Ammon's horn (tissue), 1 donor: ENCODE measurements at regions not wholly inside any gene's neighbourhood (a gene's known extent, or its start where the extent isn't known, plus 50 kb on each side); places are given as distances from the start of the nearest gene placed in this dataset.
"Not testable (repeated sequence)": the region's sequence is repeated elsewhere in the genome, so short reads cannot be mapped to it uniquely, and the experiment has no call there.

Experiments used
- DNase-seq: peaks from one replicate; pipeline ENCODE4 v3.0.0-alpha.2; 2016; ENCODE audit warnings: low spot score

DNA sequence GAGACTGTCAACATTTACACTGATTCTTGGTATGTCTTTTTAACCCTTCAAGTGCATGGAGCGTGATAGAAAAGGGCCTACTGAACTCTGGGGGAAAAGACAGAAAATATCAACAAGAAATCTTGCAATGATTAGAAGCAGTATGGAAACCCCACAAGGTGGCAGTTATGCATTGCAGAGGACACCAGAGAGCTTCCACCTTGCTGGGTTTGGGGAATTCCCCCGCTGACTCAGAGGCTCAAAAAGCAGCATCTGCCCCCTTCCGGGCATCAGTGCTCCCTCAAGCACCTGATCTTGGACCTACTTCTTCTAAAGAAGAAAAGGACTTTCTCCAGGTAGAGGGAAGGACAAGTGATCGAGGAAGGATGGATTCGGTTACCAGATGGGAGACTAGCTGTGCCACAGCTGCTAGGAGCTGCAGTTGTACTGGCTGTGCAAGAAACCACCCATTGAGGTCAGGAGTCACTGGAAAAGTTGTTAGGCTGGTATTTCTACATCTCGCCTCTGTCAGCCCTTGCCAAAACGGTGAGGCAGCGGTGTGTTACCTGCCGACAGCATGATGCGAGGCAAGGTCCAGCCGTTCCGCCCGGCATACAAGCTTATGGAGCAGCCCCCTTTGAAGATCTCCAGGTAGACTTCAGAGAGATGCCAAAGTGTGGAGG lies 102.8 kb upstream of the OSBPL11 start:
- not testable (repeated sequence) for DNase-seq

DNA sequence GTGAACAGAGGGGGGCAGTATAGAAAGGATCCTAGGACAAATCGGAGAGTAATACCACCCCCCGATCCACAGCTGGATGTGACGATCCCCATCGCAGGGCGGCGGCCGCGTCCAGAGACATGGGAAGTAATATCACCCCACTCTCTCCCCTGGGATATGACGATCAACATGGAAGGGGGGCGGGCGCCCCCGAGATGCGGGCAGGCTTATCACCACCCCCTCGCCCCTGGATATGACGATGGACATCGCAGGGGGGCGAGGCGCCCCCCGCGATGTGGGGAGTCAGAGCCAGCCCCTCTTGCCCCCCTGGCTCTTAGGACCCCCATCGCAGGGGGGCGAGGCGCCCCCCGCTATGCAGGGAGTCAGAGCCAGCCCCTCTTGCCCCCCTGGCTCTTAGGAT lies 120.4 kb upstream of the OSBPL11 start:
- no peak for DNase-seq

DNA sequence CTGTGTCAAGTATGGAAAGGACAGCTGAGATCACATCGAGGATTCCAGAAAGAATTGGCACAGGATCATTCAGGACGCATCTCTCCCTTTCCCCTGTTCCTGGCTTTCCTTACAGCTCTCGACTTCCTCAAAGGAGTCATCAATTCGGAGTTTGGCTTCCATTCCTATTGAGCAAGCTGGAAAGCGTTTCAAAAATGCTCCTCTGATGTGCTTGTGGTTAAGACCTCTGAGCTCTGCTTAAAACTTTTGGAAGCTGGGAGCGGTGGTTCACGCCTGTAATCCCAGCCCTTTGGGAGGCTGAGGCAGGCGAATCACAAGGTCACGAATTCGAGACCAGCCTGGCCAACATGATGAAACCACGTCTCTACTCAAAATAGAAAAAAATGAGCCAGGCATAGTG lies 136.9 kb upstream of the OSBPL11 start:
- not testable (repeated sequence) for DNase-seq

DNA sequence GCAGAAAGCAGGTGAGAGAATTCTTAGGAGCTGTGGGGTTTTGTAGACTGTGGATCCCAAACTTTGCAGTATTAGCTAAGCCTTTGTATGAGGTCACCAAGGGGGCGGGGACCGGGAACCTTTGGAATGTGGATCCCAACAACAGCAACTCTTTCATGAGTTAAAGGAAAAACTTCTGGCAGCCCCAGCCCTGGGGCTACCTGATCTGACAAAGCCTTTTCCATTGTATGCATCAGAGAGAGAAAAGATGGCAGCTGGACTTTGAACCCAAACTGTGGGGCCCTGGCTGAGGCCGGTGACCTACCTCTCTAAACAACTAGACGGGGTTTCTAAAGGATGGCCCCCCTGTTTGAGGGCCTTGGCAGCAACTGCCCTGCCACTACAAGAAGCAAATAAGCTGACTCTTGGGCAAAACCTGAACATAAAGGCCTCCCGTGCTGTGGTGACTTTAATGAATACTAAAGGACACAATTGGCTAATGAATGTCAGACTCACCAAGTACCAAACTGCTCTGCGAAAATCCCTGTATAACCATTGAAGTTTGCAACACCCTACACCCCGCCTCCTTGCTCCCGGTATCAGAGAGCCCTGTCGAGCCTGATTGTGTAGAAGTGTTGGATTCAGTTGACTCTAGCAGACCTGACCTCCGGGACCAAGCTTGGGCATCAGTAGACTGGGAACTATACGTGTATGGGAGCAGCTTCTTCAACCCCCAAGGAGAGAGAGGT lies 146.9 kb upstream of the OSBPL11 start:
- DNase-seq = not testable (repeated sequence)

DNA sequence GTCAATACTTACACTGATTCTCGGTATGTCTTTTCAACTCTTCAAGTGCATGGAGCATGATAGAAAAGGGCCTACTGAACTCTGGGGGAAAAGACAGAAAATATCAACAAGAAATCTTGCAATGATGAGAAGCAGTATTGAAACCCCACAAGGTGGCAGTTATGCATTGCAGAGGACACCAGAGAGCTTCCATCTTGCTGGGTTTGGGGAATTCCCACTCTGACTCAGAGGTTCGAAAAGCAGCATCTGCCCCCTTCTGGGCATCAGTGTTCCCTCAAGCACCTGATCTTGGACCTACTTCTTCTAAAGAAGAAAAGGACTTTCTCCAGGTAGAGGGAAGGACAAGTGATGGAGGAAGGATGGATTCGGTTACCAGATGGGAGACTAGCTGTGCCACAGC lies 147.5 kb upstream of the OSBPL11 start:
- peak; percentile 24 for DNase-seq

DNA sequence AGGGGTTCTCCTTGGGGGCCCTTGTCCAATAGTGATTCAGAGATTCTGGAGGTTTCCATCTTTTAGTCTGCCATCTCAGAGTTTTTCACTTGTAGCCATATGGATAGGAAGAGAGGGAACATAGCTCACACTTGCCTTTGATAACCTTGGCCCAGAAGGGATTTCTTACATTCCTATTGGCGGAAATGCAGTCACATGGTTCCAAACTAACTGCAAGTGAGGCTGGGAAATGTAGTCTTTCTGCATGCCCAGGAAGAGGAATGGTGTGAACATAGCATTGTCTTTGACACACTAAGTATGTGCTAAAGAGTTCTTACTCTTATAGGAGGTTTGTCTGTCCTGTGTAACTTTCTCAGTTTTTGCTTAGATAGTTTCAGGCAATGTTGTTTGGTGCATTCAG lies 161.8 kb upstream of the OSBPL11 start:
- not testable (repeated sequence) for DNase-seq

DNA sequence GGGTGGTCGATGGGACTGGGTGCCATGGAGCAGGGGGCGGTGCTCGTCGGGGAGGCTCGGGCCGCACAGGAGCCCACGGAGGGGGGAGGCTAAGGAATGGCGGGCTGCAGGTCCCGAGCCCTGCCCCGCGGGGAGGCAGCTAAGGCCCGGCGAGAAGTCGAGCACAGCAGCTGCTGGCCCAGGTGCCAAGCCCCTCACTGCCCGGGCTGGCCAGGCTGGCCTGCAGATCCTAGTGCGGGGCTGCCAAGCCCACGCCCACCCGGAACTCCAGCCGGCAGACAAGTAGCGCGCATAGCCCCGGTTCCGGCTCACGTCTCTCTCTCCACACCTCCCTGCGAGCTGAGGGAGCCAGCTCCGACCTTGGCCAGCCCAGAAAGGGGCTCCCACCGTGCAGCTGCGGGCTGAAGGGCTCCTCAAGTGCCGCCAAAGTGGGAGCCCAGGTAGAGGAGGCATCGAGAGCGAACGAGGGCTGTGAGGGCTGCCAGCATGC lies 163.4 kb upstream of the OSBPL11 start:
- DNase-seq = not testable (repeated sequence)

DNA sequence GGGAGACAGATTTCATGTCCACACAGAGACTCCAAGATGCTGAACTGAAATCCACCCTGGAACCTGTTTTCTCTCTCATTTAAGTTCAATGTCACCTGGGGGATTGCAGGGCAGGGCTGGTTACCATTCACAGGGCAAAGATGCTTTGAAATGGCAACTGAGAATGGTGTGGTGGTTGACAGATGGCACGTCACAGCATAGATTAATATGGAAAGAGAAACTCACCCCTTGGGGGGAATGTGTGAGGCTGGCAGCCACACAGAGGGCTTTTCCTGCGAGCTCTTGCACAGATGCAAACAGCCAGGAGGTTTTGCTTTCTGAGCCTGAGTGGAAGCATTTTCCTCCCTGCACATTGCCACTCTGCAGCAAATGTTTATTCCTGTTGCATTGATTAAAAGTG lies 167.3 kb upstream of the OSBPL11 start:
- DNase-seq = not testable (repeated sequence)

DNA sequence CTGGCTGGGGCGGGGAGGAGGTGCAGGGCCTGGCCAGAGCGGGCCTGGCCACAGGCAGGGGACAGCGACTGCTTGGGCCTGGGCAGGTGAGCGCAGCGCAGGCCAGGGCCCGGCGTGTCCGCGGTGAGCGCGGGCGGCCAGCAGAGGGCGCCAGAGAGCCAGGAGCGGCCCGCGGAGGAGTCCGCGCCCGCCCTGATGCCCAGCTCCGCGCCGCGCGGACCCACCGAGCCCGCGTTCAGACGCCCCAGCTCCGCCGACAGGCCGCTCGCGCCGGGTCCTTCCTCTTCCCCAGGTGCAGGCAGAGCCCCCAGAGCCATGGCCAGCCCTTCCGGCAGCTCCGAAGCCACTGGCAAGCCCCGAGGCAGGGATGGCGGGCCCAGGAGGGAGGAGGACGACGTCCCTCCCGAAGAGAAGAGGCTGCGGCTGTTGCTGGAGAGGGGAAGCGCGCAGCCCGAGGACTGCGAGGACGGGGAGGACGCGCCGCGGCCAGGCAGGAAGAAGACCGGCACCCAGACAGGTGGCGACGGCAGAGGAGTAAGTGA lies 171.1 kb upstream of the OSBPL11 start:
- peak; percentile 41 for DNase-seq

DNA sequence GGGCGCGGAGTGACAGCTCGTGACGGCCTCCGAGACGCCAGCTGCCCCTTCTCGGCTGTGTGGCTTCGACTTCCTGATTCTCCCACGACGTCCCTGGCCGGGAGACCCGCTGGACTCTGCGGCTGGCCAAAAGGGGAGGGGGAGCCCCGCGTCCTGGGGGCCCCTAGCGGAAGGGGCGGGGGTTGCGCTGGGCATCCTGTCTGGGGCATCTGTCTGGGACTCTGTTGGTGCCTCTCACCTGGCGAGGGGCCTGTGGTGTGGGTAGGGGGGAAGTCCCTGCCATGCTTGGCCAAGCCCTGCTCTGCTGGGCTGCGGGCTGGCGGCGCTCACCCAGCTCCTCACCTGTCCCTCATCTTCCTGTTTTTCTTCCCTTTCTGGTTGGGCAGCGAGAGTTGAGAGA lies 171.6 kb upstream of the OSBPL11 start:
- not testable (repeated sequence) for DNase-seq

DNA sequence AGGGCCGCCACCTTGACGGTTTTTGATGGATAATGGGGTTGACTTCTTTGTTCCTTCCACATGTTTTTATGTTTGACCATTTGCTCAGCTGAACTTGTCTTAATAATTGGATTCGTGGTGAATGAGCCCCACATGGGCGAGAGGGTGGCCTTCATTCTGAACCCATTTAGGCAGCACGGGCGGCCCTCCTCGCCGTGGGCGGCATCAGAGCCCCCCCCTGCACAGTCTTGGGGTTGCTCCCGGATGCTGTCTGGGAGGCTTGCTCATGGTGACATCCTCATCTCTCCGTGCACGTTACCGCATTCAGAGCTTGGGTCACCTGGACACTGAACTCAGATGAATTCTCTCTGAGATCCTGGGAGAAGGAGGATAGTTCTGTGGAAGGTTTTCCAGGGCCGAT lies 172.3 kb upstream of the OSBPL11 start:
- no peak for DNase-seq

DNA sequence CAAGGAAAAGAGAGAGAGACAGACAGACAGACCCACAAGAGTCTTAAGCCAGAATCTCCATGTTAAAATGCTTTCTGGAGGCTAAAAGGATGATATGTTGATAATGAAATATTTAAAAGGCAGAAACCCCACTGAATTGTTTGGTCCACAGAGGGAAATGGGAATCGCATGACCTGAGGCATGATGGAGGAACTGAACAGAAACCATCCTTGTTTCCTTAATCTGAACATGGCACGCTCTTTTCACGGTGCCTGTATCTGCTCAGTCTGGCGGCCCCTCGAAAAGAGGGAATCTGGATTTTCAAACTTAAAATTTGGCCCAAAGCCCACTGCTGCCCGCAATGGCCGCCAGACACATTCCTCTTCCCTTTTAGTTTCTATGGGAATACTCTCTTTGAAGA lies 173.5 kb upstream of the OSBPL11 start:
- DNase-seq = not testable (repeated sequence)

DNA sequence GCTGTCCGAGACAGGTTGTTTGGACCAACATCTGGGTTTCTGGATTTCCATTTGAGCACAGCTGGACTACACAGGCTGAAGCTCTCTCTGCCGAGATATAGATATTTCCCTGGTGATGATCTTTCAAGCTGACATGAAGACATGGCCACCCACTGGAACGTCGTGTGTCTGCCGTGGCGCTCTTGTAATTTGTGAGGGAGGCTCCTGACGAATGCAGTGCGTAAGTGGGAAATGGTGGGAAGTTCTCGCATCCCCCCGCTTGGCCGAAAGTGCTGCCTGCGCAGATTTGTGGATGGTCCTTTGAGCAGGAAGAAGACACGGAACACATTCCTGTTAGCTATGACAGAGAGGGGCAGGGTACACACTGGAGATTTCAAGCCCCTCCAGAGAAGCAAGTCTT lies 176.2 kb upstream of the OSBPL11 start:
- not testable (repeated sequence) for DNase-seq

DNA sequence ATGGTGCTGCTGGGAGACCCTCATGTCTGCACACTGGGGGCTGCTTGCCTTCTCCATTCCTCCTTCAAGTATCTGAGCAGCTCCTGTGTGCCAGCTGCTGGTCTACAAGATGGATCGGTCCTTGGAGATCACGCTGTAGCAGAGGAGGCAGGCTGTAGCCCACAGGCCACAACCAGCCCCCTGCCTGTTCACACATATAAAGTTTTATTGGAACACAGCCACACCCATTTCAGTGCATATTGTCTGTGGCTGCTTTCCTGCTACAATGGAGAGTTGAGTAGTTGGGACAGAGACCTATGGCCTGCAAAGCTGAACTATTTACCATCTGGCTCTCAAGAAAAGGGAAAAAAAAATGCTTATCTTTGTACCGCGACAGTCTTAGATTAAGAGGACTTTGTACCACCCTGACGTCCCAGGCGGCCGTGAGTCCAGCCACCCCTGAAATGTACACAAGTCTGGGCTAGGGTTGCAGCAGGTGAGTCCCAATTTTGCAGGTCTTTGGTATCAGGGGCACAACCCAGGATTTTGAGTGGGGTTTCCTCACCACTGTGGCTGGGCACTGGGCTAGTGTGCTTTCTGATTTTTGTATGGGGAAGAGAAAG lies 179.2 kb upstream of the OSBPL11 start:
- DNase-seq = not testable (repeated sequence)

DNA sequence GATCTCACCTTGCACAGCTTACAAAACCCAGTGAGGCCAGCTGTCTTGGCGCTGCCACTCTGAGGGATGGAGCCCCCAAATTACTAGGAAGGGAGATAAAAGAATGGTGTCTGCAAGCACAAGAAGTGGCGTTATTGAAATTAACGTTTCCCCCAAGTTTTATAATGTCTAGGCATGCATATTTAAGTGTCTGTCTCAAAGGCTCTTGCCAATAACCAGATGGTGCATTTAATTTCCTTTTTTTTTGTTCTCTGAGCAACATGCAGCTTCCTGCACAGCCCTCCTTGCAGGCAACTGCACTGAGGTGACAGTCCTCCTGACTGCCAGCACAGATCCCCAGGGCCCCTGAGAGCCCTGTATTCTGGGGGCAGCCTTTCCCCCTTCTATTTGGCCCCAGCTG lies 179.8 kb upstream of the OSBPL11 start:
- DNase-seq = not testable (repeated sequence)

DNA sequence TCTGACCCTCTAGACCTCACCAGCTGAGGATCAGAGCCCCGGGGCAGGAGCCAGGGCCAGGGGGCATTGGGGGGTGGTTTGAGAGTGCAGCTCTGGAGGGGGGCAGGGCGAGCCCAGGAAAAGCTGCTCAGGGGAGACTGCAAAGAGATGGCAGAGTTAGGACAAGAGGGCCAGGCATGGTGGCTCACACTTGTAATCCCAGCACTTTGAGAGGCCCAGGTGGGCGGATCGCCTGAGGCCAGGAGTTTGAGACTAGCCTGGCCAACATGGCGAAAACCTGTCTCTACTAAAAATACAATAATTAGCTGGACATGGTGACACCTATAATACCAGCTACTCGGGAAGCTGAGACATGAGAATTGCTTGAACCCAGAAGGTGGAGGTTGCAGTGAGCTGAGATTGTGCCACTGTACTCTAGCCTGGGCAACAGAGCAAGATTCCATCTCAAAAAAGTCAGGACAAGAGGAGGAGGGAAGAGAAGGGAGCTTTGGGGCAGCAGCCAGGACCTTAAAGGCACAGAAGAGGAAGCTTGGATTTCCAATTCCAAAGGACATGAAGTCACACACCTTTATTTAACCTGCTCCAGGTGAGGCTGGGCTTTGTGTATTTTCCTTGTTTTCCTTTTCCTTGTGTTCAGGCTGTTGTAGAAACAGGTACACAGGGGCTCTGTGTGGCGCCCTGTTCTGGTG lies 180.5 kb upstream of the OSBPL11 start:
- DNase-seq = not testable (repeated sequence)

DNA sequence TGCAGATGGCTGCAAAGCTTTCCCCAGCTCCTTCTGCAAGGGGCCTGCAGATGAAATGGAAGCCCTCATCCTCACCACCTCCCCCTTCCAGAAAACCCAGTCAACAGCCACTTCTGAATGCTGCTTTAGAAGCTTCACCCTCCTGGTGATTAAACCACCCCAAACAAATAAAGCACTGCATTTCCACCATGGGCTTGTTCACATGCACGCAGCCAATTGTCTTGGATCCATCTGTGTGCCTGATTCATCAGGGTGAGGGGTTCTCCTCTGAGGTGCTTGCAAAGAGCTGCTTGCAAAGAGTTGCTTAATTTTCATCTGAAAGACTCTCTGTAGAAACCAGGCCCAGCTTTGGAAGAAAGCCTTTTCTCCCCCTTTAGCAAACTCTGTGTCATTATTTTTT lies 184.0 kb upstream of the OSBPL11 start:
- not testable (repeated sequence) for DNase-seq

DNA sequence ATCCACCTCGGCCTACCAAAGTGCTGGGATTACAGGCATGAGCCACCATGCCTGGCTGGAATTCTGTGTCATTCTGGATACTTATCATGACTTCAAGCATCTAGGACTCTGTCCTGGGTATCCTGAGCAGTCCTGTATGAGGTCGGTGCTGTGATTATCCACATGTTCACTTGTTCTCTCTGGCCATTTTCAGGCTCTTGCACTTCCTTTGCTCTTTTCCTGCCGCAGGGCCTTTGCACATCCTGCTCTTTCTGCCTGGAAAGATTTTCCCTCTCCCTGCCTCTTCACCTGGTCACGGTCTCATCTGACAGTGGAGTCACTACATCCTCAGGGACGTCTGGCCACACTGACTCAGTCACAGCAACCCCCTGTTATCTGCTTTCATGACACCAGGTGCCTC lies 184.6 kb upstream of the OSBPL11 start:
- not testable (repeated sequence) for DNase-seq

DNA sequence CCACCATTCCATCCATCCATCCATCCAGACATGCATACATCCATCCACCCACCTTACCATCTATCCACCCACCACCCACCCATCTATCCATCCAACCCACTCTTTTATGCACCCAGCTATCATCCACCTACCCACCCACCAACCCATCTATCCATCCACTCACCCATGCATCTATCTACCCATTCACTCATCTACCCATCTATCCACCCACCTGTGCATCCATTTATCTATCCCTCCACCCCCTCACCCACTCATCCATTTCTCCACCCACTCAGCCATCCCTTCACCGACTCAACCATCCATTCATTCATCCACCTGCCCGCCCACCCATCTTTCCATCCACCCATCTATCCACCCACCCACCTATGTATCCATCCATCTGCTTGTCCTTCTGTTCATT lies 186.4 kb upstream of the OSBPL11 start:
- not testable (repeated sequence) for DNase-seq

DNA sequence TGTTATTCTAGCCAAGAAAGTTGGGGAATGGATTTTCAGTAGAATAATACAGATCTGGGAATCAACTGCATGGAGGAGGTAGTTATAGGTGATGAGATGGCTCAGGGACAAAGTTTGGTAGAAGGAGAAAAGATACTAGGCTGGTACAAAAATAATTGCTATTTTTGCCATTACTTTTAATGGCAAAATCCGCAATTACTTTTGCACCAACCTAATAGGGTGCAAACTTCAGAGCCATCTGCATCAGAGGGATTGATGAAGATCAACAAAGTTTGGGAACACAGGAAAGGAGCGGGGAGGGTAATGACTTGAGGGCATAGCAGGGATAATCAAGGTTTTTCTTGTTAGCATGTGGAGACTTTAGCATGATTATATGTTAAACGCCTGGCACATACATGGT lies 178.7 kb upstream of the ROPN1B start:
- not testable (repeated sequence) for DNase-seq

DNA sequence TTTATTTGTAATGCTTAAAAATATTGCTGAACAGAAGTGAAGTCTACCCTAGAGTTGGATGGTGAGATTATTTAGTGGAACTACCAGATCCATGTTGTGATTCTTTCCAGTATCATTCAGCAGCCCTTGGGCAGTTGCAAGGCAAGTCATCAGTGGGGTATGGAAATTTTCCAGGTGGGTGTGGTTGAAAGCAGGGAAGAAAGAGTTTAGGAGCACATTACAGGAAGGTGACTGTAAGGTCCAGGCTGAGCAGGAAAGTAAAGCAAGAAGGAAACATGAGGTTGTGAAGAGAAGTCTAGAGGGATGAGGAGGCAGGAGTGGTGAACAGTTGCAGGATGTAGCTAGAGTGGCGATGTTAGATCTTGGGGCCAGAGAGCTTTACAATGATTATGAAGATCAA lies 178.0 kb upstream of the ROPN1B start:
- DNase-seq = not testable (repeated sequence)

DNA sequence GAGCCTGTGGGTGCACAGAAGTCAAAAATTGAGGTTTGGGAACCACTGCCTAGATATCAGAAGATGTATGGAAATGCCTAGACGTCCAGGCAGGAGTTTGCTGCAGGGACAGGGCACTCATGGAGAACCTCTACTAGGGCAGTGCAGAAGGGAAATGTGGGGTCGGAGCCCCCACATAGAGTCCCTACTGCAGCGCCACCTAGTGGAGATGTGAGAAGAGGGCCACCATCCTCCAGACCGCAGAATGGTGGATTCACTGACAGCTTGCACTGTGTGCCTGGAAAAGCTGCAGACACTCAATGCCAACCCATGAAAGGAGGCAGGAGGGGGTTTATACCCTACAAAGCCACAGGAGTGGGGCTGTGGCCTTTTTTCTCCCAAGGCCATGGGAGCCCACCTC lies 159.0 kb upstream of the ROPN1B start:
- DNase-seq = not testable (repeated sequence)
